ENCODE measurements at regions not wholly inside any gene's neighbourhood (a gene's known extent, or its start where the extent isn't known, plus 50 kb on each side); places are given as distances from the start of the nearest gene placed in this dataset.

DNA sequence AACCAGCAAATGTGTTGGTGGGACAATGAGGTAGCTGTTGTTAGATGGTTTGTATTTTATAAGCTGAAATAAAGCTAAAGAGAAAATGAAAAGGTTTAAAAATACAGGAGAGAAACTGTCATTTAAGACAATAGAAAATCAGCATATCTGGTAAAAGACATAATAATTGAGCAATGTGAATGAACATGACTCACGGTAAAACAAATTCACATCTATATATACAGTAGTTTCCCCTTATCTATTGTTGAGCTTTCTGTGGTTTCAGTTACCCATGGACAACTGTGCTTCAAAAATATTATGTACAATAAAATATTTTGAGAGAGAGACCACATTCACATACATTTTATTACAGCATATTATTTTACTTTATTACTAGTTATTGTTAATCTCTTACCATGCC, 1649.8 kb downstream of the EFNA5 start:
- TF ChIP-seq, protein P1, sequence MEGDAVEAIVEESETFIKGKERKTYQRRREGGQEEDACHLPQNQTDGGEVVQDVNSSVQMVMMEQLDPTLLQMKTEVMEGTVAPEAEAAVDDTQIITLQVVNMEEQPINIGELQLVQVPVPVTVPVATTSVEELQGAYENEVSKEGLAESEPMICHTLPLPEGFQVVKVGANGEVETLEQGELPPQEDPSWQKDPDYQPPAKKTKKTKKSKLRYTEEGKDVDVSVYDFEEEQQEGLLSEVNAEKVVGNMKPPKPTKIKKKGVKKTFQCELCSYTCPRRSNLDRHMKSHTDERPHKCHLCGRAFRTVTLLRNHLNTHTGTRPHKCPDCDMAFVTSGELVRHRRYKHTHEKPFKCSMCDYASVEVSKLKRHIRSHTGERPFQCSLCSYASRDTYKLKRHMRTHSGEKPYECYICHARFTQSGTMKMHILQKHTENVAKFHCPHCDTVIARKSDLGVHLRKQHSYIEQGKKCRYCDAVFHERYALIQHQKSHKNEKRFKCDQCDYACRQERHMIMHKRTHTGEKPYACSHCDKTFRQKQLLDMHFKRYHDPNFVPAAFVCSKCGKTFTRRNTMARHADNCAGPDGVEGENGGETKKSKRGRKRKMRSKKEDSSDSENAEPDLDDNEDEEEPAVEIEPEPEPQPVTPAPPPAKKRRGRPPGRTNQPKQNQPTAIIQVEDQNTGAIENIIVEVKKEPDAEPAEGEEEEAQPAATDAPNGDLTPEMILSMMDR (IDR thresholded peaks at IDR 0.05): no peak
- TF ChIP-seq EZH2 (IDR thresholded peaks at IDR 0.05; ENCODE audit: borderline replicate concordance, insufficient read depth, low read depth, low read length, poor library complexity, severe bottlenecking): no peak
